Lower leg skin (tissue), 3 donors: ENCODE measurements at regions not wholly inside any gene's neighbourhood (a gene's known extent, or its start where the extent isn't known, plus 50 kb on each side); places are given as distances from the start of the nearest gene placed in this dataset.

Experiments
- POLR2A ChIP-seq, 2 donors: fragments of 450-650 bp; IDR thresholded peaks; one replicate each; pipeline ENCODE4 v1.6.1; 2016 to 2017; ENCODE audit warnings: antibody characterized with exemption in 2 of 2, mild to moderate bottlenecking in 1 of 2, moderate library complexity in 1 of 2
- TF ChIP-seq, protein P1 (sequence below), 3 donors: fragments of 450-650 bp; IDR thresholded peaks; one replicate each; pipeline ENCODE4 v1.5.1; 2016; ENCODE audit warnings: antibody characterized with exemption in 3 of 3, mild to moderate bottlenecking in 3 of 3, moderate library complexity in 2 of 3

DNA sequence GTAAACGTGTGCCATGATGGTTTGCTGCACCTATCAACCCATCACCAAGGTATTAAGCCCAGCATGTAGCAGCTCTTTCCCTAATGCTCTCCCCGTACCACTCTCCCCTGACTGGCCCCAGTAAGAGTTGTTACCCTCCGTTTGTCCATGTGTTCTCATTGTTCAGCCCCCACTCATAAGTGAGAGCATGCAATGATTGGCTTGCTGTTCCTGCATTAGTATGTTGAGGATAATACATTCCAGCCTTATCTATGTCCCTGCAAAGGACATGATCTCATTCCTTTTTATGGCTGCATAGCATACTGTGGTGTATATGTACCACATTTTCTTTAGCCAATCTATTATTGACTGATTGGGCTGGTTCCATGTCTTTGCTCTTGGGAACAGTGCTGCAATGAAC, 1294.9 kb upstream of the CDH8 start:
- TF ChIP-seq, protein P1, sequence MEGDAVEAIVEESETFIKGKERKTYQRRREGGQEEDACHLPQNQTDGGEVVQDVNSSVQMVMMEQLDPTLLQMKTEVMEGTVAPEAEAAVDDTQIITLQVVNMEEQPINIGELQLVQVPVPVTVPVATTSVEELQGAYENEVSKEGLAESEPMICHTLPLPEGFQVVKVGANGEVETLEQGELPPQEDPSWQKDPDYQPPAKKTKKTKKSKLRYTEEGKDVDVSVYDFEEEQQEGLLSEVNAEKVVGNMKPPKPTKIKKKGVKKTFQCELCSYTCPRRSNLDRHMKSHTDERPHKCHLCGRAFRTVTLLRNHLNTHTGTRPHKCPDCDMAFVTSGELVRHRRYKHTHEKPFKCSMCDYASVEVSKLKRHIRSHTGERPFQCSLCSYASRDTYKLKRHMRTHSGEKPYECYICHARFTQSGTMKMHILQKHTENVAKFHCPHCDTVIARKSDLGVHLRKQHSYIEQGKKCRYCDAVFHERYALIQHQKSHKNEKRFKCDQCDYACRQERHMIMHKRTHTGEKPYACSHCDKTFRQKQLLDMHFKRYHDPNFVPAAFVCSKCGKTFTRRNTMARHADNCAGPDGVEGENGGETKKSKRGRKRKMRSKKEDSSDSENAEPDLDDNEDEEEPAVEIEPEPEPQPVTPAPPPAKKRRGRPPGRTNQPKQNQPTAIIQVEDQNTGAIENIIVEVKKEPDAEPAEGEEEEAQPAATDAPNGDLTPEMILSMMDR (IDR thresholded peaks at IDR 0.05), result no peak
- TF ChIP-seq POLR2A (IDR thresholded peaks at IDR 0.05), result no peak
